ENCODE measurements at regions not wholly inside any gene's neighbourhood (a gene's known extent, or its start where the extent isn't known, plus 50 kb on each side); places are given as distances from the start of the nearest gene placed in this dataset.

- ATAC-seq (no peak), DNase-seq (ENCODE audit: low read depth, low spot score) (no peak)
- no TSS peak for BruUV-seq (replicated peaks)
- Histone ChIP-seq H3K27ac (ENCODE audit: low read length) (no peak overlapping the region), H3K9me3 (ENCODE audit: control insufficient read depth, insufficient read depth, low read depth, low read length) (no peaks in the 10 kb centered on the region), H3K4me3 (ENCODE audit: low read depth in 2 of 2, low read length in 2 of 2) (no peak overlapping the region), H3K4me1 (ENCODE audit: control insufficient read depth, insufficient read depth, low read length) (no peaks in the 10 kb centered on the region), H3K36me3 (ENCODE audit: control insufficient read depth, insufficient read depth, low read length) (no peaks in the 10 kb centered on the region), H3K27me3 (ENCODE audit: control insufficient read depth, insufficient read depth, low read length) (no peaks in the 10 kb centered on the region)
- ChIA-PET POLR2A (no interaction called here), CTCF (no interaction called here)
- TF ChIP-seq POLR2AphosphoS5 (IDR thresholded peaks at IDR 0.05; ENCODE audit: low read depth, low read length) (no peak), CTCF (IDR thresholded peaks at IDR 0.05) (no peak), REST (IDR thresholded peaks at IDR 0.05; ENCODE audit: insufficient read depth in 1 of 2, low read depth in 2 of 2, low read length in 1 of 2) (no peak), TCF7L2 (IDR thresholded peaks at IDR 0.05; ENCODE audit: low read depth, low read length) (no peak), SIN3A (IDR thresholded peaks at IDR 0.05; ENCODE audit: borderline replicate concordance, insufficient read depth, low read depth, low read length) (no peak)
- in situ Hi-C loops (cut with HindIII; ENCODE audit: low pct_unique_long_range_greater_than_20kb, low sequenced_read_pairs), result no loop called here
- intact Hi-C loops (cut with micrococcal nuclease; ENCODE audit: unreplicated experiment), result no loop called here
Observed at GRCh38 chr11:43034341-43034740, 277.5 kb upstream of the API5 start.

- DNase-seq (ENCODE audit: low read depth, low spot score), result no peak
- no peaks in the 10 kb centered on the region for H3K4me1 ChIP-seq (ENCODE audit: control insufficient read depth, insufficient read depth, low read length)
- in situ Hi-C loops (cut with HindIII; ENCODE audit: low pct_unique_long_range_greater_than_20kb, low sequenced_read_pairs), result no loop called here
- no peak overlapping the region for H3K27ac ChIP-seq (ENCODE audit: low read length)
- BruUV-seq (replicated peaks), result no TSS peak
- CTCF ChIA-PET, result no interaction called here
- POLR2A ChIA-PET, result no interaction called here
- no peak overlapping the region for H3K4me3 ChIP-seq (ENCODE audit: low read depth in 2 of 2, low read length in 2 of 2)
- H3K9me3 ChIP-seq (ENCODE audit: control insufficient read depth, insufficient read depth, low read depth, low read length), result no peaks in the 10 kb centered on the region
- intact Hi-C loops (cut with micrococcal nuclease; ENCODE audit: unreplicated experiment), result no loop called here
- TF ChIP-seq TCF7L2 (IDR thresholded peaks at IDR 0.05; ENCODE audit: low read depth, low read length), result no peak
- TF ChIP-seq POLR2AphosphoS5 (IDR thresholded peaks at IDR 0.05; ENCODE audit: low read depth, low read length), result no peak
- no peak for TF ChIP-seq REST (IDR thresholded peaks at IDR 0.05; ENCODE audit: insufficient read depth in 1 of 2, low read depth in 2 of 2, low read length in 1 of 2)
- no peak for TF ChIP-seq CTCF (IDR thresholded peaks at IDR 0.05)
- ATAC-seq, result no peak
- H3K36me3 ChIP-seq (ENCODE audit: control insufficient read depth, insufficient read depth, low read length), result no peaks in the 10 kb centered on the region
- H3K27me3 ChIP-seq (ENCODE audit: control insufficient read depth, insufficient read depth, low read length), result no peaks in the 10 kb centered on the region
Observed at GRCh38 chr11:43035086-43035485, 276.7 kb upstream of the API5 start.

Measured in Panc1 (cell line).